Muscle of leg (tissue), 3 donors: ENCODE measurements at regions not wholly inside any gene's neighbourhood (a gene's known extent, or its start where the extent isn't known, plus 50 kb on each side); places are given as distances from the start of the nearest gene placed in this dataset.

Experiments used
- DNase-seq: peaks from one replicate; pipeline ENCODE4 v3.0.0; 2013
- H3K27ac ChIP-seq: one replicate; pipeline ENCODE4 v1.5.1; 2013; ENCODE audit warnings: mild to moderate bottlenecking, low read length, control low read depth
- H3K27me3 ChIP-seq: one replicate; pipeline ENCODE4 v1.6.1; 2013; ENCODE audit warnings: low read length; ENCODE audit not compliant: control insufficient read depth, insufficient read depth
- H3K36me3 ChIP-seq: one replicate; pipeline ENCODE4 v1.6.1; 2013; ENCODE audit warnings: low read length; ENCODE audit not compliant: control insufficient read depth, insufficient read depth
- H3K4me1 ChIP-seq: one replicate; pipeline ENCODE4 v1.6.1; 2013; ENCODE audit warnings: low read length; ENCODE audit not compliant: control insufficient read depth, insufficient read depth
- H3K4me3 ChIP-seq: one replicate; pipeline ENCODE4 v1.5.1; 2013; ENCODE audit warnings: low read length, control low read depth
- H3K9me3 ChIP-seq: replicated peaks from 2 replicates; pipeline ENCODE4 v1.6.1; 2013; ENCODE audit warnings: low read depth, low read length; ENCODE audit not compliant: control insufficient read depth
- WGBS: methylation state at CpG from one replicate; pipeline ENCODE4 v1.1.5; 2013; ENCODE audit warnings: missing lambda C conversion rate; ENCODE audit not compliant: insufficient coverage; 5-methylcytosine and 5-hydroxymethylcytosine counted together

DNA sequence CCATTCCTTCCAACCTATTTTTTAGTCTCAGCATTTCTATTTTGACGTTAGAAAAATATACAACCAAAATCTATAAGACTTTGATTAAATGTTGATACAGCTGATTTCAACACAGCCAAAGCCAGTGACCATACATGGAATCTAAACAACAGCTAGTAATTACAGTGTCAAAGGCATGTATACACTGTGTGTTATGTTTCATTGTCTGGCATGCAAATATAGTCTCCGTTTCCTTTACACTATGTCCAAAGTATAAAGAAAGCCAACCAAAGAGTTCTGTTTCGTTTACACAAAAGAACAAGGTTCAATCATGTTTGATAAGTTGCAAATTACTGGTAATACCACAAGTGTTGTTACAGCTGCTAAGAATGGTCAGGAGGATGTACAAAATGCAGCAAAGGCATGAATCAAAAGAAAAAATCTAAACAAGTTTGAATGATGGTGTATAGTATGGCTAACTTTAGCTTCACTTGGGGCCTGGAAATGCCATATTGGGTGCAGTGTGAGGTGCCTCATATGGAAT is 268.3 kb upstream of the FERD3L start:
- Histone ChIP-seq H3K27me3 (no peaks in the 10 kb centered on the region), H3K27ac (no peak overlapping the region), H3K9me3 (no peaks in the 10 kb centered on the region), H3K36me3 (no peaks in the 10 kb centered on the region), H3K4me1 (no peaks in the 10 kb centered on the region), H3K4me3 (no peak overlapping the region)
- DNase-seq = no peak
- WGBS = no CpG with 5 or more reads among the region's 3 CpGs

DNA sequence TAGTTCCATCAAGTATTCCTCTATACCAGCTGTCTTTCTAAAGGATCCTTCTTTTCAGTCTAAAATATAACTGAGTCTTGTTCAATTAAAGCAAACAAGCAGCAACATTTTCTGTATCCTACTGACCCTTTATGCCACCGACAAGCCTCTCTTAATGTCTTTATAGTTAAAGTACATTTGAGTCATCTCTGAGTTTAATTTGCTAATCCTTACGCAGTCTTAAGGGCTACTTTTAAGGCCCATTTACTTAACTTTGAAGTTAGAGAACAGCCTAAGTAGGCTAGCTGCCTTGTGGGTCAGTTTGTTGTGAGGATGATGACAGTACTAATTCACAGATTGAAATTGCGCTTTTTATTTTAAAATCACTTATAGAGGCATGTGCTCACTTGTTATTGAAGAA is 265.5 kb upstream of the FERD3L start:
- H3K4me1 ChIP-seq = no peaks in the 10 kb centered on the region
- no CpG with 5 or more reads among the region's 3 CpGs for WGBS
- H3K27ac ChIP-seq = no peak overlapping the region
- no peak overlapping the region for H3K4me3 ChIP-seq
- H3K27me3 ChIP-seq = no peaks in the 10 kb centered on the region
- H3K9me3 ChIP-seq = no peaks in the 10 kb centered on the region
- no peak for DNase-seq
- no peaks in the 10 kb centered on the region for H3K36me3 ChIP-seq

DNA sequence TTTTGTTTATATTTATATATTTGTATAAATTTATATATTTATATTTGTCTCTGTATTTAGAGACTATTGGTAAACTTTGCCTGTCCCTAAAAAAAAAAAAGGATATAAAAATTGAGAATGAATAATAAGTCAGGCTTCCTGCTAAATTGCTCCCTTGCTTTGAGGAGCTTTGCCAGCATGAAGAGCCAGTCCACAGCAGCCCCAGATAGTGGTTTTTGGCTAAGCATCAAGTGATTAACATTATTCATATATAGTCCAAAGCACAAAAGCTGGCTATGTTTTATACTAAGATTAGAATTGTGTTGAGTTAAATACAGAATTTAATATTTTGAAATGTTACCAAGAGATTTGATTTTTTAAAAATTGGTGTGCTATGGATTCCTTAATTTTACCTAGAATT is 264.9 kb upstream of the FERD3L start:
- Histone ChIP-seq H3K36me3 (no peaks in the 10 kb centered on the region), H3K4me1 (no peaks in the 10 kb centered on the region), H3K27ac (no peak overlapping the region), H3K4me3 (no peak overlapping the region), H3K9me3 (no peaks in the 10 kb centered on the region), H3K27me3 (no peaks in the 10 kb centered on the region)
- DNase-seq = no peak

- H3K27ac ChIP-seq = no peak overlapping the region
- no peaks in the 10 kb centered on the region for H3K9me3 ChIP-seq
- 33% methylated on average over 2 of the region's 3 CpGs for WGBS
- H3K27me3 ChIP-seq = no peaks in the 10 kb centered on the region
- no peaks in the 10 kb centered on the region for H3K4me1 ChIP-seq
- H3K4me3 ChIP-seq = no peak overlapping the region
- DNase-seq = no peak
- H3K36me3 ChIP-seq = no peaks in the 10 kb centered on the region
Observed at GRCh38 chr7:19408706-19409220, 263.5 kb upstream of the FERD3L start.

DNA sequence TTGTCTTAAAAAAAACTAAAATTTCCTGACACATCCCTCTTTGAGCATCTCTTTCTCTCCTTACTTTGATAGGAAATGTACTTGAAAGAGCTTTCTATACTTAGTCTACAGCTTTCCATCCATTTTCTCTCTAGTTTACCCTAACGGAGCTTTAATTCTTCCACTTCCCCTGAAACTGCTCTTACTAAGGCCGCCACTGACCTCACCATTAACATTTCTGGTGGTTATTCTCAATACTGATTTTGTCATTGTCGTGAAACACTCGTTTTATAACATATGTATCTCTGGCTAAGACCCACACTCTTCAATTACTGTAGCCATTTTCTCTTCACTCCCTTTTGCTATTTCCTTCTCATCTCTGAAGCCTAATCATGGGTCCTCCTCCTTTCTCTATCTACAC is 262.0 kb upstream of the FERD3L start:
- Histone ChIP-seq H3K27me3 (no peaks in the 10 kb centered on the region), H3K36me3 (no peaks in the 10 kb centered on the region), H3K9me3 (no peaks in the 10 kb centered on the region), H3K27ac (no peak overlapping the region), H3K4me1 (no peaks in the 10 kb centered on the region), H3K4me3 (no peak overlapping the region)
- no peak for DNase-seq
- 87% methylated on average over 3 of the region's 4 CpGs for WGBS

GRCh38 chr7:19405541-19405940 is 260.3 kb upstream of the FERD3L start:
- H3K27ac ChIP-seq = no peak overlapping the region
- no peaks in the 10 kb centered on the region for H3K36me3 ChIP-seq
- no CpG with 5 or more reads among the region's 2 CpGs for WGBS
- H3K9me3 ChIP-seq = no peaks in the 10 kb centered on the region
- H3K4me1 ChIP-seq = no peaks in the 10 kb centered on the region
- no peak overlapping the region for H3K4me3 ChIP-seq
- no peak for DNase-seq
- H3K27me3 ChIP-seq = no peaks in the 10 kb centered on the region

DNA sequence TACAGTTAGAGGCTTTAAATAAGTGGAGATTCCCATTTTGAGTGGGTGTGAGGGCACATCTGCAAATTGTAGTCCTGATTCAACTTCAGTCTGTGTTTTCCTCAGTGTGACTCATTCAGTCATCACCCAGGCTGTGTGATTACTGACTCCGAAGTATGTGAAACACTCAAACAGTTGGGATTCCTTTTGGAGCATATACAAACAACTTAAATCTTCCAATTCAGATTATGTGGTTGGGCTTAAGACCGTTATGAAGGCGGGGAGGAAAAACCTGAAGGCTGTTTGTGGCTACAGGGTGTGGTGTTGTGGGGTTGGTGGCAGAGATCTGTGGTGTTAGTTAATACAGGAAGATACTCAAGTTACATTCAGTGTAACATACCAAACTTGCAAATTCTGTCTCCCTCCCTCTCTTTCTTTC is 259.7 kb upstream of the FERD3L start:
- Histone ChIP-seq H3K4me3 (no peak overlapping the region), H3K36me3 (no peaks in the 10 kb centered on the region), H3K27me3 (no peaks in the 10 kb centered on the region), H3K9me3 (no peaks in the 10 kb centered on the region), H3K27ac (no peak overlapping the region), H3K4me1 (no peaks in the 10 kb centered on the region)
- WGBS = no CpG with 5 or more reads among the region's 3 CpGs
- DNase-seq = peak; percentile 29

DNA sequence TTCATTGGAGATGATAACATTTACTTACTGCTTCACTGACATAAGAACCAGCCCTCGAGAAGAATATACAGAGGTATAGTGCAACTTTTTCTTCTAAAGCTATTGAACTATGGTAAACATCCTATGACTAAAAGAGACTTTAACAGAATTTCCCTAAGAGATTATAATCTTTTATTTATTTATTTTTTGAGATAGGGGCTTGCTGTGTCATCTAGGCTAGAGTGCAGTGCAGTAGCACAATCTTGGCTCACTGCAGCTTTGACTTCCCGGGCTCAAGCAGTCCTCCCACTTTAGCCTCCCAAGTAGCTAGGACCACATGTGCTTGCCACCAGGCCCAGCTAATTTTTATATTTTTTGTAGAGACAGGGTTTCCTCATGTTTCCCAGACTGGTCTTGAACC is 258.5 kb upstream of the FERD3L start:
- H3K4me1 ChIP-seq = no peaks in the 10 kb centered on the region
- H3K27me3 ChIP-seq = no peaks in the 10 kb centered on the region
- WGBS = no CpG with 5 or more reads among the region's 2 CpGs
- no peaks in the 10 kb centered on the region for H3K36me3 ChIP-seq
- H3K27ac ChIP-seq = no peak overlapping the region
- DNase-seq = no peak
- H3K9me3 ChIP-seq = no peaks in the 10 kb centered on the region
- H3K4me3 ChIP-seq = no peak overlapping the region

DNA sequence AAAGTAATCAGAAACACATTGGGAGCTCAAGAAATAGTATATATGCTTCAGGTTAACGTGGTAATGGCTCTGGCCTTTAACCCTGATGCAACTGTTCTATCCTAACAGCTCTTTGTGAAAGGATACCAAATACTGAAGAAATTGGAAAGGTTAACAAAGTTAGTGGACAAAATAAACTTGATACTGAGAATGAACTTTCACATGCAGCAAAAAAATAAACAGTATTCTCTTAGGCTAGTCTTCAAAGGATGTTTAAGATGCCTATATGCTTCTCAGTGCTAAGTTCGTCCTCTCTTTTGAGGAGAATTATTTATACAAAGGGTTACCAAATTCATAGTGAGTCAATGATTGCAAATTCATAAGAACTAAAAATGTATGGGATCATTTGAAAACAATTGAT is 256.2 kb upstream of the FERD3L start:
- no peaks in the 10 kb centered on the region for H3K9me3 ChIP-seq

GRCh38 chr7:19400758-19401254 is 255.6 kb upstream of the FERD3L start:
- no peak for DNase-seq
- no peak overlapping the region for H3K27ac ChIP-seq
- no peaks in the 10 kb centered on the region for H3K27me3 ChIP-seq
- no peaks in the 10 kb centered on the region for H3K36me3 ChIP-seq
- H3K4me3 ChIP-seq = no peak overlapping the region
- H3K9me3 ChIP-seq = no peaks in the 10 kb centered on the region
- no CpG with 5 or more reads among the region's 4 CpGs for WGBS
- no peaks in the 10 kb centered on the region for H3K4me1 ChIP-seq

More for the DNA sequence above, 256.2 kb upstream of the FERD3L start:
- H3K27me3 ChIP-seq = no peaks in the 10 kb centered on the region
- no CpG with 5 or more reads among the region's 2 CpGs for WGBS
- no peaks in the 10 kb centered on the region for H3K36me3 ChIP-seq
- no peak overlapping the region for H3K4me3 ChIP-seq
- DNase-seq = no peak
- no peak overlapping the region for H3K27ac ChIP-seq
- no peaks in the 10 kb centered on the region for H3K4me1 ChIP-seq

DNA sequence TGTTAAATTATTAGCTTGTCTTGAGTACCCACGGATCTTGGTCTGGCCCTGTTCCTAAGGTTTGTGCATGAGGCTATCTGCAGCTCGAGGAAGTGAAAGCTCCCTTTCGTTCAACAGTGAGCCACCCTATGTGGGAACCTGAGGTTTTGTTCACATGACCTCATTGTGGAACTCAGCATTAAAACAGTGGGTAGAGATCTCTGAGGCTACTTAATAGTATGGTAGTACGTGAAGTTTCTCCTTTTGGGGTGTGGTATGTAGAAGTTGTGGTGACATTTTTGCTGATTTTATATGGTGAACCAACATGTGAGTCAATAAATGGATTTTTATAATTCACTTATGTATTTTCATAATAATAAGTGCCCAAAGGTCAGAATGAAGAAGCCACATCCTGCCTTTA is 252.7 kb upstream of the FERD3L start:
- Histone ChIP-seq H3K36me3 (no peaks in the 10 kb centered on the region), H3K27ac (no peak overlapping the region), H3K4me1 (no peaks in the 10 kb centered on the region), H3K9me3 (no peaks in the 10 kb centered on the region), H3K4me3 (no peak overlapping the region), H3K27me3 (no peaks in the 10 kb centered on the region)
- no CpG with 5 or more reads among the region's 4 CpGs for WGBS
- peak; percentile 25 for DNase-seq
